ENCODE measurements at regions not wholly inside any gene's neighbourhood (a gene's known extent, or its start where the extent isn't known, plus 50 kb on each side); places are given as distances from the start of the nearest gene placed in this dataset.

DNA sequence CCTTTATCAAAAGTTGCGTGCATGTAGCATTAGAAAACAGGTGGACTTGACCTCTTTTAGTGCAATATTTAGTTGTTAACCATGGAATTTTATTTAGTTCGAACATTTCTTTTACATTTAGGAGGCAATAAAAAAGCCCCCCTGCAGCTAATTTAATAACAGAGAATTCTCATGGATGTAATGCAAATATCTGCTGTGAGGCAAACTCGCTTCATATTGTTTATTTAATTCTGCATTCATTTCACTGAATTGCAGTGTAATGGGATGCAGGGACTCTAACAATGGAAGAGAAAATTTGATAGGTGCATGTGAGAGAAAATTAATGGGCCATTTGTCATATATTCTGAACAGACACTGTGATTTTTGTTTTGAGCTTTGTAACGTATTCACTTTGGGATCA is 205.1 kb upstream of the CHD1 start:
- Mint-ChIP-seq H3K4me3 (no peak overlapping the region), H3K27me3 (ENCODE audit: low read depth in 3 of 3) (no peaks in the 10 kb centered on the region), H3K4me1 (peaks cover 2% of the 10 kb centered on the region), H3K27ac (no peak overlapping the region), H3K36me3 (no peaks in the 10 kb centered on the region), H3K9me3 (no peaks in the 10 kb centered on the region)
- no peak for TF ChIP-seq CTCF (IDR thresholded peaks at IDR 0.05)
- Histone ChIP-seq H3K4me3 (replicated peaks in 1 of 3; ENCODE audit: low read depth in 2 of 3, low read length in 3 of 3) (no peak overlapping the region), H3K27ac (ENCODE audit: low read depth in 1 of 2, low read length in 2 of 2) (no peak overlapping the region), H3K27me3 (ENCODE audit: control insufficient read depth in 2 of 2, insufficient read depth in 2 of 2, low read length in 2 of 2) (peaks cover 0 to 2% of the 10 kb centered on the region in 2 donors), H3K36me3 (replicated peaks in 1 of 2; ENCODE audit: control insufficient read depth in 1 of 2, insufficient read depth in 2 of 2, low read length in 2 of 2) (no peaks in the 10 kb centered on the region), H4K20me1 (ENCODE audit: insufficient read depth, low read length) (no peaks in the 10 kb centered on the region), H3K9me3 (replicated peaks in 1 of 2; ENCODE audit: control insufficient read depth in 1 of 2, insufficient read depth in 1 of 2, low read length in 2 of 2) (no peaks in the 10 kb centered on the region), H3K79me2 (ENCODE audit: insufficient read depth, low read length) (no peaks in the 10 kb centered on the region), H3K4me2 (replicated peaks; ENCODE audit: extremely low read depth, low read length, poor library complexity, severe bottlenecking) (no peak overlapping the region), H3K9ac (ENCODE audit: insufficient read depth, low read length, poor library complexity, severe bottlenecking) (no peak overlapping the region), H2AFZ (ENCODE audit: insufficient read depth, low read depth, low read length, poor library complexity, severe bottlenecking) (no peak overlapping the region), H3K4me1 (ENCODE audit: control insufficient read depth in 1 of 2, insufficient read depth in 2 of 2, low read length in 2 of 2) (peaks cover 0 to 6% of the 10 kb centered on the region in 2 donors)
- no CpG with 5 or more reads among the region's 4 CpGs for WGBS (ENCODE audit: insufficient coverage)
- DNase-seq: no peak
- intact Hi-C loops (cut with micrococcal nuclease): no loop called here

GRCh38 chr5:99129768-99130501 is 201.1 kb upstream of the CHD1 start:
- H3K27me3 ChIP-seq (ENCODE audit: control insufficient read depth in 2 of 2, insufficient read depth in 2 of 2, low read length in 2 of 2): peaks cover 0 to 2% of the 10 kb centered on the region in 2 donors
- H3K36me3 Mint-ChIP-seq: no peaks in the 10 kb centered on the region
- peaks cover 2% of the 10 kb centered on the region for H3K4me1 Mint-ChIP-seq
- TF ChIP-seq CTCF (IDR thresholded peaks at IDR 0.05): no peak
- no peaks in the 10 kb centered on the region for H3K9me3 ChIP-seq (replicated peaks in 1 of 2; ENCODE audit: control insufficient read depth in 1 of 2, insufficient read depth in 1 of 2, low read length in 2 of 2)
- no peaks in the 10 kb centered on the region for H3K79me2 ChIP-seq (ENCODE audit: insufficient read depth, low read length)
- H3K4me1 ChIP-seq (ENCODE audit: control insufficient read depth in 1 of 2, insufficient read depth in 2 of 2, low read length in 2 of 2): peaks cover 0 to 6% of the 10 kb centered on the region in 2 donors
- 15% methylated on average over 5 of the region's 6 CpGs for WGBS (ENCODE audit: insufficient coverage)
- no peak overlapping the region for H3K9ac ChIP-seq (ENCODE audit: insufficient read depth, low read length, poor library complexity, severe bottlenecking)
- H3K36me3 ChIP-seq (replicated peaks in 1 of 2; ENCODE audit: control insufficient read depth in 1 of 2, insufficient read depth in 2 of 2, low read length in 2 of 2): no peaks in the 10 kb centered on the region
- intact Hi-C loops (cut with micrococcal nuclease): no loop called here
- no peak overlapping the region for H3K27ac Mint-ChIP-seq
- H3K4me3 ChIP-seq (replicated peaks in 1 of 3; ENCODE audit: low read depth in 2 of 3, low read length in 3 of 3): no peak overlapping the region
- H3K9me3 Mint-ChIP-seq: peaks cover 0 to 4% (median 0%) of the 10 kb centered on the region in 7 donors
- peak overlapping the region; percentile 6 for H2AFZ ChIP-seq (ENCODE audit: insufficient read depth, low read depth, low read length, poor library complexity, severe bottlenecking)
- H3K4me3 Mint-ChIP-seq: peak overlapping the region in 1 of 2 donors; percentile 9
- no peaks in the 10 kb centered on the region for H3K27me3 Mint-ChIP-seq (ENCODE audit: low read depth in 3 of 3)
- DNase-seq: no peak
- no peaks in the 10 kb centered on the region for H4K20me1 ChIP-seq (ENCODE audit: insufficient read depth, low read length)
- H3K4me2 ChIP-seq (replicated peaks; ENCODE audit: extremely low read depth, low read length, poor library complexity, severe bottlenecking): no peak overlapping the region
- H3K27ac ChIP-seq (ENCODE audit: low read depth in 1 of 2, low read length in 2 of 2): no peak overlapping the region
